ENCODE measurements at regions not wholly inside any gene's neighbourhood (a gene's known extent, or its start where the extent isn't known, plus 50 kb on each side); places are given as distances from the start of the nearest gene placed in this dataset.
A peak's percentile ranks its signal among the peaks of the same experiment; 100 is the strongest.

DNA sequence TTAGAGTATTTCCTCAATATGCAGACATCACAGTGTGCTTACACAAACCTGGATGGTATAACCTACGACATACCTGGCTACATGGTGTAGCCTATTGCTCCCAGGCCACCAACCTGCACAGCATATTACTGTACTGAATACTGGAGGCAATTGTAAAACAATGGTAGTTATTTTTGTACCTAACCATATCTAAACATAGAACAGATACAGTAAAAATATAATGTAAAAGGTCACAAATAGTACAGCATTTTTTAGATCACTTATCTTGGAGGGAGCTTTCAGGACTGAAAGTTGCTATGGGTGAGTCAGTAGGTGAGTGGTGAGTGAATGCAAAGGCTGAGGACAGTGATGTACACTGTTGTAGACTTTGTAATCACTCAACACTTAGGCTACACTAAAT, 492.3 kb downstream of the MRPL39 start:
- no peak overlapping the region for H3K4me3 ChIP-seq (ENCODE audit: low read depth, low read length)
- no peaks in the 10 kb centered on the region for H3K36me3 ChIP-seq
- H3K4me1 ChIP-seq: no peaks in the 10 kb centered on the region
- TF ChIP-seq, protein P1, sequence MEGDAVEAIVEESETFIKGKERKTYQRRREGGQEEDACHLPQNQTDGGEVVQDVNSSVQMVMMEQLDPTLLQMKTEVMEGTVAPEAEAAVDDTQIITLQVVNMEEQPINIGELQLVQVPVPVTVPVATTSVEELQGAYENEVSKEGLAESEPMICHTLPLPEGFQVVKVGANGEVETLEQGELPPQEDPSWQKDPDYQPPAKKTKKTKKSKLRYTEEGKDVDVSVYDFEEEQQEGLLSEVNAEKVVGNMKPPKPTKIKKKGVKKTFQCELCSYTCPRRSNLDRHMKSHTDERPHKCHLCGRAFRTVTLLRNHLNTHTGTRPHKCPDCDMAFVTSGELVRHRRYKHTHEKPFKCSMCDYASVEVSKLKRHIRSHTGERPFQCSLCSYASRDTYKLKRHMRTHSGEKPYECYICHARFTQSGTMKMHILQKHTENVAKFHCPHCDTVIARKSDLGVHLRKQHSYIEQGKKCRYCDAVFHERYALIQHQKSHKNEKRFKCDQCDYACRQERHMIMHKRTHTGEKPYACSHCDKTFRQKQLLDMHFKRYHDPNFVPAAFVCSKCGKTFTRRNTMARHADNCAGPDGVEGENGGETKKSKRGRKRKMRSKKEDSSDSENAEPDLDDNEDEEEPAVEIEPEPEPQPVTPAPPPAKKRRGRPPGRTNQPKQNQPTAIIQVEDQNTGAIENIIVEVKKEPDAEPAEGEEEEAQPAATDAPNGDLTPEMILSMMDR (IDR thresholded peaks at IDR 0.05; ENCODE audit: low read depth, low read length): no peak
- H3K9me3 ChIP-seq: no peaks in the 10 kb centered on the region
- no peaks in the 10 kb centered on the region for H3K27me3 ChIP-seq
- no peak for DNase-seq

DNA sequence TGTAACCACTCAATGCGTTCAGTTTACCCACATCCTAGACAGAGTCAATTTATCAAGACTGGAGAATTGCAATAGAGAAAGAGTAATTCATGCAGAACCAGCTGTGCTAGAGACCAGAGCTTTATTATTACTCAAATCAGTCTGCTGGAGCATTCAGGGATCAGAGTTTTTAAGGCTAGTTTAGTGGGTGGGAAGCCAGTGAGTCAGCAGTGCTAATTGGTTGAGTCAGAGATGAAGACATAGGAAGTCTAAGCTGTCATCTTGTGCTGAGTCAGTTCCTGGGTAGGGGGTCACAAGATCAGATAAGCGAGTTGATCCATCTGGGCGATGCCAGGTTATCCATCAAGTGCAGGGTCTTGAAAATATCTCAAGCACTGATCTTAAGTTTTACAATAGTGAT, 499.6 kb downstream of the MRPL39 start:
- DNase-seq: peak; percentile 29
- no peaks in the 10 kb centered on the region for H3K9me3 ChIP-seq

DNA sequence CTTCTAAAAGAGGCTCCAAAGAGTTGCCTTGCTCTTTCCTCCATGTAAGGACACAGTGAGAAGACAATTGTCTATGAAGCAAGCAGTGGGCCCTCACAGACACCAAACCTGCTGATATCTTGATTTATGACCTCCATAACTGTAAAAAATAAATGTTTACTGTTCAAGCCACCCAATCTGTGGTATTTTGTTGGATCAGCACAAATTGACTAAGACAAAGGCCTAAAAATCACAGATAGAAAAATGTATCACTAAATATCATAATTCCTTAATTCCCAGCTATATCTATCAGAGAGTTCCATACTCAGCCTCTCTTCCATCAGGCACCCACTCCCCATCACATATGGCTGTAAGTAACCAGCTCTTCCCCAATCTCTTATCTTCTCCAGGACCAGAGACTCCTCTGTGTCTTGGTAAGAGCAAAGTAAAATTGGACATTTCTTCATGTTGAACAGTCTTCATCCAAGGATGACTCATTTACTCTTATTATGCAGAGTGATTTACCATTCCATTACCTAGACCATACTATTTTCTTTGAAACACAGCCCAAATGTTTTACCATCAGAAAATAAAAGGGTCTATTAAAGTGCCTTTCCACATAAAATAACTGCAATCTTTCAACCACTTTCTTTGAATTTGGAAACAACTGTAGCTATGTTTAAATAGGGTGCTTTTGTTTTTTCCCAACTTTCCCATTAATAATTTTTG, 503.6 kb downstream of the MRPL39 start:
- DNase-seq: no peak
- H3K4me1 ChIP-seq: no peaks in the 10 kb centered on the region; the same call in 1 of the 2 replicates
- H3K9me3 ChIP-seq: no peaks in the 10 kb centered on the region
- TF ChIP-seq, protein P1 (IDR thresholded peaks at IDR 0.05; ENCODE audit: low read depth, low read length): no peak
- no peaks in the 10 kb centered on the region for H3K36me3 ChIP-seq
- H3K4me3 ChIP-seq (ENCODE audit: low read depth, low read length): no peak overlapping the region
- H3K27me3 ChIP-seq: no peaks in the 10 kb centered on the region

More for the DNA sequence above, 499.6 kb downstream of the MRPL39 start:
- Histone ChIP-seq H3K36me3 (no peaks in the 10 kb centered on the region), H3K4me3 (ENCODE audit: low read depth, low read length) (no peak overlapping the region), H3K27me3 (no peaks in the 10 kb centered on the region), H3K4me1 (no peaks in the 10 kb centered on the region; the same call in 1 of the 2 replicates)
- TF ChIP-seq, protein P1 (IDR thresholded peaks at IDR 0.05; ENCODE audit: low read depth, low read length): no peak

DNA sequence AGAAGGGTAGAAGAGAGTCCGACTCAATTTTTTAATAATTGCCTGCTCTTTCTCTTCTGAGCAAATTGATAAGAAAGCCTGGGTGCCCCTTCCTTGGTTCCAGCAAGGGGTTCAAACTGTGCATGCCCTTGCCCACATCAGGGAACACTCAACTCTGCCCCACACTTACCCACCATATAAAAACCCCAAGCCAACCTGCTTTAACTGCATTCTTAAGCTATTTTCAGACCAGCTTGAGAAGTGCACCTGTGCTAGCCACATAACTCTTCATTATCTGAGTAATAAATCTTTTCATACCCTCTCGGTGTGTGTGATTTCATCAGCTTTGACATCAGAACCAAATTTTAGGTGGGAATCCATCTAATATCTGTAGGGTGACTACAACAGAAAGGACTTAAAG, 509.6 kb downstream of the MRPL39 start:
- Histone ChIP-seq H3K36me3 (no peaks in the 10 kb centered on the region), H3K4me1 (no peaks in the 10 kb centered on the region), H3K4me3 (ENCODE audit: low read depth, low read length) (no peak overlapping the region), H3K27me3 (no peaks in the 10 kb centered on the region), H3K9me3 (no peaks in the 10 kb centered on the region; the same call in 1 of the 2 replicates)
- DNase-seq: no peak
- TF ChIP-seq, protein P1 (IDR thresholded peaks at IDR 0.05; ENCODE audit: low read depth, low read length): no peak

DNA sequence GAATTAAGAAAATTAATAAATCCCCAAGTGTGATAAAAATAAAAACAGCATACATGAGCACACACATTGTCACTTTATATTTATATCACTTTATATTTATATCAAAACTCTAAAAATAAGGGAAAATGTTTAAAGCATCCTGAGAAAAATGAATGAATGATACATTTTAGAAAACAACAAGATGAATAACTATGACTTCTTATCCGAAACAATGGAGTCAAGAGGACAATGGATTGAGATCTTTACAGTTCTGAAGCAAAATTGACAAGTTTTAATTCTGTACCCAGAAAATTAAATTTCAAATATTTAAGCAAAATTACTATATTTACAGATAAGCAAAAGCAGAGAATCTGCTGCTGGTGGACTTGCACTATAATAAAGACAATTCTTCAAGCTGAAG, 512.6 kb downstream of the MRPL39 start:
- no peak overlapping the region for H3K4me3 ChIP-seq (ENCODE audit: low read depth, low read length)
- TF ChIP-seq, protein P1 (IDR thresholded peaks at IDR 0.05; ENCODE audit: low read depth, low read length): no peak
- no peak for DNase-seq
- H3K9me3 ChIP-seq: no peaks in the 10 kb centered on the region; the same call in 1 of the 2 replicates
- H3K27me3 ChIP-seq: no peaks in the 10 kb centered on the region
- no peaks in the 10 kb centered on the region for H3K4me1 ChIP-seq
- H3K36me3 ChIP-seq: no peaks in the 10 kb centered on the region

DNA sequence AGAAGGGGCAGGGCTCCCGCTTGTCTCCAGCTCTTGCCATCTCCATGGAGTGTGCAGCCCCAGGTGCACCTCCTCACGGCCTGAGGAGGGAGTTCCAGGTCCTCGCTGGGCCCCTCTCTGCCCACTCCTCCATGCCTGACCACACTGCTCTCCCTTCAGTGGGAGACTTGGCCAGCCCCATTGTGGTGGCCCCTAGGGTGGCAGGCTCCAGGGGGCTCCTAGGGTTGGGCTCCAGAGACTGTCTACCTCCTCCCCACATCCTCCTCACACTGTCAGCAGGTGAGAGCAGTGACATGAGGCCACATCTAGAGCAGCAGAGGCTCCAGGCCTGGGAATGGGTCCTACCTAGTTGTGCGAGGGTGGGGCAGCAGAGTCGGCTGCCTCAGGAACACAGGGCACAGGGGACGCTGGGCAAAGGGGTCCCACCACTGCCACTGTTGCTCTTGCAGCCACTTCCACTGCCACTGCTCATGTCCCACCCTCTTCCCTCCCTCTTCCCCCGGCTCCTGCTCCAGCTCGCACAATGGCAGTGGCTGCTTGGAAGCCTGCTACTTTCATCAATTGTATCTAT, 514.8 kb downstream of the MRPL39 start:
- no peaks in the 10 kb centered on the region for H3K27me3 ChIP-seq
- no peak for DNase-seq
- TF ChIP-seq, protein P1 (IDR thresholded peaks at IDR 0.05; ENCODE audit: low read depth, low read length): no peak
- no peaks in the 10 kb centered on the region for H3K36me3 ChIP-seq
- H3K4me3 ChIP-seq (ENCODE audit: low read depth, low read length): no peak overlapping the region
- H3K4me1 ChIP-seq: peaks cover 3% of the 10 kb centered on the region
- H3K9me3 ChIP-seq: no peaks in the 10 kb centered on the region; the same call in 1 of the 2 replicates
